Colonic mucosa (tissue), 4 donors: ENCODE measurements at regions not wholly inside any gene's neighbourhood (a gene's known extent, or its start where the extent isn't known, plus 50 kb on each side); places are given as distances from the start of the nearest gene placed in this dataset.
"Not testable (repeated sequence)": the region's sequence is repeated elsewhere in the genome, so short reads cannot be mapped to it uniquely, and the experiment has no call there.

Experiments
- DNase-seq: peaks from one replicate; pipeline ENCODE4 v3.0.0-alpha.2; 2020
- H3K27ac ChIP-seq: fragments of 200-600 bp; one replicate; pipeline ENCODE4 v1.8.0; 2021
- H3K27me3 ChIP-seq: fragments of 200-600 bp; one replicate; pipeline ENCODE4 v1.8.0; 2021
- H3K36me3 ChIP-seq: fragments of 200-600 bp; one replicate; pipeline ENCODE4 v1.8.0; 2021
- H3K4me1 ChIP-seq: fragments of 200-600 bp; one replicate; pipeline ENCODE4 v1.8.0; 2021; ENCODE audit warnings: mild to moderate bottlenecking
- H3K4me3 ChIP-seq: fragments of 200-600 bp; one replicate; pipeline ENCODE4 v1.8.0; 2021
- H3K9ac ChIP-seq, 2 donors: one replicate each; pipeline ENCODE4 v1.7.0; 2013; ENCODE audit warnings: control low read depth in 2 of 2, low read depth in 2 of 2, low read length in 2 of 2
- H3K9me3 ChIP-seq: fragments of 200-600 bp; one replicate; pipeline ENCODE4 v1.8.0; 2021
- CTCF ChIP-seq: fragments of 200-600 bp; IDR thresholded peaks from one replicate; pipeline ENCODE4 v1.8.0; 2022; ENCODE audit warnings: antibody characterized with exemption, mild to moderate bottlenecking
- intact Hi-C: fragments of 100-400 bp; cut with DNase I; formaldehyde crosslinking; loops from one replicate; pipeline ENCODE4 v1.14.1; 2022
- donor health status: healthy.
- donor health status: DM: no; HTN: no; CAD: no.
- donor health status: DM: no; HTN: no; CAD: no.

- H3K36me3 ChIP-seq, result no peaks in the 10 kb centered on the region
- intact Hi-C loops, result no loop called here
- no peak for TF ChIP-seq CTCF
- DNase-seq, result no peak
- no peaks in the 10 kb centered on the region for H3K4me1 ChIP-seq
- H3K4me3 ChIP-seq, result no peak overlapping the region
- H3K9ac ChIP-seq, result no peak overlapping the region
- no peaks in the 10 kb centered on the region for H3K9me3 ChIP-seq
- no peaks in the 10 kb centered on the region for H3K27me3 ChIP-seq
- H3K27ac ChIP-seq, result no peak overlapping the region
Observed at GRCh38 chr17:34012709-34013375, 242.2 kb upstream of the CCL2 start.

GRCh38 chr17:34015253-34015652 is 239.8 kb upstream of the CCL2 start:
- Histone ChIP-seq H3K4me1 (no peaks in the 10 kb centered on the region), H3K9me3 (no peaks in the 10 kb centered on the region), H3K27me3 (no peaks in the 10 kb centered on the region), H3K27ac (no peak overlapping the region), H3K4me3 (no peak overlapping the region), H3K9ac (no peak overlapping the region), H3K36me3 (no peaks in the 10 kb centered on the region)
- no peak for TF ChIP-seq CTCF
- no peak for DNase-seq
- intact Hi-C loops, result no loop called here

- no peaks in the 10 kb centered on the region for H3K36me3 ChIP-seq
- no peak for TF ChIP-seq CTCF
- H3K9me3 ChIP-seq, result no peaks in the 10 kb centered on the region
- no peak for DNase-seq
- H3K27ac ChIP-seq, result no peak overlapping the region
- H3K27me3 ChIP-seq, result no peaks in the 10 kb centered on the region
- no peak overlapping the region for H3K9ac ChIP-seq
- H3K4me1 ChIP-seq, result no peaks in the 10 kb centered on the region
- intact Hi-C loops, result no loop called here
- no peak overlapping the region for H3K4me3 ChIP-seq
Observed at GRCh38 chr17:34024386-34024785, 230.7 kb upstream of the CCL2 start.

GRCh38 chr17:34024806-34025551 is 230.1 kb upstream of the CCL2 start:
- no peak for DNase-seq
- no peak overlapping the region for H3K9ac ChIP-seq
- H3K9me3 ChIP-seq, result no peaks in the 10 kb centered on the region
- no peaks in the 10 kb centered on the region for H3K36me3 ChIP-seq
- no peak overlapping the region for H3K27ac ChIP-seq
- no peak overlapping the region for H3K4me3 ChIP-seq
- no peaks in the 10 kb centered on the region for H3K27me3 ChIP-seq
- no peak for TF ChIP-seq CTCF
- H3K4me1 ChIP-seq, result no peaks in the 10 kb centered on the region
- intact Hi-C loops, result no loop called here

GRCh38 chr17:34030601-34031000 is 224.5 kb upstream of the CCL2 start:
- H3K27me3 ChIP-seq, H3K36me3 ChIP-seq, H3K4me3 ChIP-seq, H3K27ac ChIP-seq, H3K9me3 ChIP-seq, H3K4me1 ChIP-seq, DNase-seq, H3K9ac ChIP-seq, intact Hi-C loops: not testable (repeated sequence)

GRCh38 chr17:34032305-34032704 is 222.8 kb upstream of the CCL2 start:
- intact Hi-C loops, H3K4me3 ChIP-seq, H3K27me3 ChIP-seq, H3K27ac ChIP-seq, H3K9ac ChIP-seq, H3K36me3 ChIP-seq, H3K4me1 ChIP-seq, DNase-seq, H3K9me3 ChIP-seq: not testable (repeated sequence)

- H3K36me3 ChIP-seq, H3K4me3 ChIP-seq, H3K27me3 ChIP-seq, H3K9me3 ChIP-seq, H3K27ac ChIP-seq, DNase-seq, intact Hi-C loops, H3K9ac ChIP-seq, H3K4me1 ChIP-seq: not testable (repeated sequence)
Observed at GRCh38 chr17:34038786-34039185, 216.3 kb upstream of the CCL2 start.

GRCh38 chr17:34039213-34039612 is 215.9 kb upstream of the CCL2 start:
- intact Hi-C loops, H3K27me3 ChIP-seq, H3K9ac ChIP-seq: not testable (repeated sequence)

GRCh38 chr17:34039759-34040555 is 215.1 kb upstream of the CCL2 start:
- H3K36me3 ChIP-seq, H3K9me3 ChIP-seq, H3K4me3 ChIP-seq, H3K27me3 ChIP-seq, H3K27ac ChIP-seq, intact Hi-C loops, H3K9ac ChIP-seq, H3K4me1 ChIP-seq: not testable (repeated sequence)
- DNase-seq, result peak; percentile 19

More at GRCh38 chr17:34039213-34039612, 215.9 kb upstream of the CCL2 start:
- not testable (repeated sequence) for H3K4me3 ChIP-seq, DNase-seq, H3K36me3 ChIP-seq, H3K27ac ChIP-seq, H3K4me1 ChIP-seq, H3K9me3 ChIP-seq
